GM23248 (cell line): ENCODE measurements at regions not wholly inside any gene's neighbourhood (a gene's known extent, or its start where the extent isn't known, plus 50 kb on each side); places are given as distances from the start of the nearest gene placed in this dataset.

Source experiments
- DNase-seq: peaks from one replicate; pipeline ENCODE4 v3.0.0-alpha.2; 2015
- H2AFZ ChIP-seq: fragments of 200-600 bp; sonication (generic); 2 replicates; pipeline ENCODE4 v1.6.1; 2016; ENCODE audit warnings: antibody characterized with exemption
- H3F3A ChIP-seq: fragments of 200-600 bp; sonication (generic); 2 replicates; pipeline ENCODE4 v1.6.1; 2016; ENCODE audit warnings: mild to moderate bottlenecking, antibody characterized with exemption, mixed run types; ENCODE audit not compliant: insufficient read depth
- H3K27ac ChIP-seq: fragments of 200-600 bp; sonication (generic); 2 replicates; pipeline ENCODE4 v1.5.1; 2016; ENCODE audit warnings: mild to moderate bottlenecking
- H3K27me3 ChIP-seq: fragments of 200-600 bp; sonication (generic); replicated peaks from 2 replicates; pipeline ENCODE4 v1.6.1; 2016; ENCODE audit warnings: mild to moderate bottlenecking; ENCODE audit not compliant: insufficient read depth
- H3K36me3 ChIP-seq: fragments of 200-600 bp; sonication (generic); 2 replicates; pipeline ENCODE4 v1.6.1; 2016; ENCODE audit warnings: low read depth, mild to moderate bottlenecking
- H3K4me1 ChIP-seq: fragments of 200-600 bp; sonication (generic); 2 replicates; pipeline ENCODE4 v1.6.1; 2016; ENCODE audit warnings: mild to moderate bottlenecking; ENCODE audit not compliant: insufficient read depth
- H3K4me2 ChIP-seq: fragments of 200-600 bp; sonication (generic); one replicate; pipeline ENCODE4 v1.6.1; 2016; ENCODE audit warnings: mild to moderate bottlenecking; ENCODE audit not compliant: unreplicated experiment
- H3K4me3 ChIP-seq: fragments of 200-600 bp; sonication (generic); 2 replicates; pipeline ENCODE4 v1.5.1; 2016; ENCODE audit warnings: mild to moderate bottlenecking
- H3K79me2 ChIP-seq: fragments of 200-600 bp; sonication (generic); 2 replicates; pipeline ENCODE4 v1.6.1; 2016; ENCODE audit warnings: mild to moderate bottlenecking; ENCODE audit not compliant: insufficient read depth
- H3K9ac ChIP-seq: fragments of 200-600 bp; sonication (generic); 2 replicates; pipeline ENCODE4 v1.6.1; 2016; ENCODE audit warnings: mild to moderate bottlenecking
- H3K9me2 ChIP-seq: fragments of 200-600 bp; sonication (generic); 2 replicates; pipeline ENCODE4 v1.6.1; 2016; ENCODE audit warnings: mixed run types, mild to moderate bottlenecking, moderate library complexity; ENCODE audit not compliant: insufficient read depth
- H3K9me3 ChIP-seq: fragments of 200-600 bp; sonication (generic); one replicate; pipeline ENCODE4 v1.6.1; 2017; ENCODE audit warnings: low read depth
- H4K20me1 ChIP-seq: fragments of 200-600 bp; sonication (generic); 2 replicates; pipeline ENCODE4 v1.6.0; 2016; ENCODE audit not compliant: insufficient read depth
- EZH2 ChIP-seq: fragments of 200-600 bp; sonication (generic); IDR thresholded peaks from 2 replicates; pipeline ENCODE4 v1.6.1; 2018; ENCODE audit warnings: antibody characterized with exemption, mild to moderate bottlenecking; ENCODE audit not compliant: insufficient read depth, poor library complexity, severe bottlenecking
- EZH2phosphoT487 ChIP-seq: fragments of 200-600 bp; sonication (generic); IDR thresholded peaks from 2 replicates; pipeline ENCODE4 v1.6.1; 2018; ENCODE audit warnings: antibody characterized with exemption, moderate library complexity, mild to moderate bottlenecking, low read depth; ENCODE audit not compliant: insufficient read depth
- WGBS, 2 experiments: methylation state at CpG; one replicate each; pipeline ENCODE4 v1.1.6; 2015 to 2017; ENCODE audit warnings: low lambda C conversion rate in 2 of 2, low coverage in 1 of 2; ENCODE audit errors: missing lambda C conversion rate in 2 of 2; 5-methylcytosine and 5-hydroxymethylcytosine counted together
- in situ Hi-C: fragments of 300-500 bp; cut with MboI; formaldehyde crosslinking; loops from 2 replicates; pipeline ENCODE4 v1.15.0; 2020

DNA sequence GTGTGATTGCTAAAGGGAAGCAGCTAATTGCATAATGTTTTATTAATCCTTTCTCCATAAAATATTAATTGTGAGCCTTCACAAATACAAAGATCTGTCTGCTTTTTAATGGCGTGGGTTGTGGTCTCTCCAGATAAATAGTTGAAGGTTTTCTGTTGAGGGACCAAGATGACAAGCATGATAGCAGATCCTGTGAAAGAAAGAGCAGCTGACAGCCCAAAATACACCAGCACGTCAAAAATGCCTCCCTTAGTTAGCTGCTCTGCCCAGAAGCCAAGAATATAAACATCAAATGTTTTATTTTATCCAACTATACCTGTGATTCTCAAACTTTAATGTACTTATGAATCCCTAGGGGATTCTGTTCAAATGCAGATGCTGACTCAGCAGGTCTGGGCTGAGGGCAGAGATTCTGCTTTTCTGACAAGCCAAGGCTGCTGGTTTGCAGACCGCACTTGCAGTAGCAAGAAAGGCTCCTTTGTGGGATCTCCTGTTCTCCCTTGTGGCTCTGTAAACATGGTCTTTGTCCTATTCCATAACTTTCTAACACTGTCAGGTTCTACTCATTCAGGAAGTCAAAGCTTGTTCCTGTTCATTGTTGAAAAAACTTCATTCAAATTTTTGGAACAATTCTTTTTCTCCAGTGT, 119.1 kb upstream of the SLC25A36 start:
- Histone ChIP-seq H2AFZ (no peak overlapping the region), H3K9ac (no peak overlapping the region), H3F3A (no peaks in the 10 kb centered on the region), H3K79me2 (no peaks in the 10 kb centered on the region), H3K36me3 (no peaks in the 10 kb centered on the region), H3K27ac (no peak overlapping the region), H3K27me3 (no peaks in the 10 kb centered on the region), H4K20me1 (no peaks in the 10 kb centered on the region), H3K4me1 (no peaks in the 10 kb centered on the region), H3K9me2 (no peaks in the 10 kb centered on the region), H3K4me3 (no peak overlapping the region), H3K4me2 (no peak overlapping the region), H3K9me3 (no peaks in the 10 kb centered on the region)
- TF ChIP-seq EZH2phosphoT487 (no peak), EZH2 (no peak)
- 33 to 36% methylated on average over 3 of the region's 3 CpGs for WGBS, 2 experiments
- no peak for DNase-seq
- in situ Hi-C loops, result no loop called here

DNA sequence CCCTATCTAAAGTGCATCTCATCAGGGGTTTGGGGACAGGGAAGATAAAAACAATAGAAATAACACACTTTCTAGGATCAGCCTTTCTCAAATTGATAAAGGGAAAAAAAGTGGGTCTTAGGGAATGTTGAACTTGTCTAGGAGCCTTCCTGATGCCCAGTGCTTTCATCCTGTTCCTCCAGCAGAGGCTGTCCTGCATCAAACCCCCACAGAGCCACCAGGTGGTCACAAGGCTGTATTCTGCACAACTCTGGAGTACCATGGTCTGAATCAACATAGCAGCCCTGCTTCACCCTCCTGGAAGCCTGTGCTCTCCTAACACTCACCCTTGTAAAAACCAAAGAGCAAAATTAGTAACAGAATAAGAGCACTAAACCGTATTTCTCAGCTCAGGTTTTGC, 118.5 kb upstream of the SLC25A36 start:
- DNase-seq, result no peak
- H3K36me3 ChIP-seq, result no peaks in the 10 kb centered on the region
- H3K4me2 ChIP-seq, result no peak overlapping the region
- no peaks in the 10 kb centered on the region for H3K4me1 ChIP-seq
- H3K79me2 ChIP-seq, result no peaks in the 10 kb centered on the region
- H4K20me1 ChIP-seq, result no peaks in the 10 kb centered on the region
- H3K27ac ChIP-seq, result no peak overlapping the region
- H2AFZ ChIP-seq, result no peak overlapping the region
- H3K9ac ChIP-seq, result no peak overlapping the region
- no peaks in the 10 kb centered on the region for H3K9me2 ChIP-seq
- H3K27me3 ChIP-seq, result no peaks in the 10 kb centered on the region
- TF ChIP-seq EZH2, result no peak
- TF ChIP-seq EZH2phosphoT487, result no peak
- no peaks in the 10 kb centered on the region for H3F3A ChIP-seq
- 0 to 5% methylated on average over 1 of the region's 1 CpG for WGBS, 2 experiments
- in situ Hi-C loops, result no loop called here
- no peak overlapping the region for H3K4me3 ChIP-seq
- no peaks in the 10 kb centered on the region for H3K9me3 ChIP-seq

DNA sequence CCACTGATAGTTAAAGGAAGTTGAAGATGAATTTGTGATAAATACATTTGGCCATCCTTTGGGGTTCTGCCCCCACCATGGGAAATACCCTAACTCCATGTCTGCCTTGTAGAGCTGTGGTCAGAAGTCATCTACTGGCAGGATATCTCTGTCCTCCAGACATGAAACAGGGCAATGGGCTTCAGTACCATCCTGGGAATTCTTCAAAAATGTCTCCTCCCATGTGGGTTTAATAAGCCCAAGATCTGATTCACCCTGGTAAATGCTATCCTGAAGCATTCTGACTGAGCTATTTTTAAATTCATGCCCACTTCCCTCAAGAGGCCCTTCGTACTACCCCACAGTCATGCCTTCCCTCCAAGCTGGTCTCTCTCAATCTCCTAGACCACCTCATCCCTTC, 113.7 kb upstream of the SLC25A36 start:
- Histone ChIP-seq H3K9me2 (no peaks in the 10 kb centered on the region), H3K4me2 (no peak overlapping the region), H3K27me3 (no peaks in the 10 kb centered on the region), H3K79me2 (no peaks in the 10 kb centered on the region), H3K27ac (no peak overlapping the region), H4K20me1 (no peaks in the 10 kb centered on the region), H3K36me3 (no peaks in the 10 kb centered on the region), H3K4me1 (no peaks in the 10 kb centered on the region), H3K4me3 (no peak overlapping the region), H2AFZ (no peak overlapping the region), H3K9ac (no peak overlapping the region), H3K9me3 (no peaks in the 10 kb centered on the region), H3F3A (no peaks in the 10 kb centered on the region)
- WGBS, 2 experiments, result 19 to 25% methylated on average over 1 of the region's 1 CpG
- DNase-seq, result no peak
- no peak for TF ChIP-seq EZH2phosphoT487
- no peak for TF ChIP-seq EZH2
- in situ Hi-C loops, result no loop called here

DNA sequence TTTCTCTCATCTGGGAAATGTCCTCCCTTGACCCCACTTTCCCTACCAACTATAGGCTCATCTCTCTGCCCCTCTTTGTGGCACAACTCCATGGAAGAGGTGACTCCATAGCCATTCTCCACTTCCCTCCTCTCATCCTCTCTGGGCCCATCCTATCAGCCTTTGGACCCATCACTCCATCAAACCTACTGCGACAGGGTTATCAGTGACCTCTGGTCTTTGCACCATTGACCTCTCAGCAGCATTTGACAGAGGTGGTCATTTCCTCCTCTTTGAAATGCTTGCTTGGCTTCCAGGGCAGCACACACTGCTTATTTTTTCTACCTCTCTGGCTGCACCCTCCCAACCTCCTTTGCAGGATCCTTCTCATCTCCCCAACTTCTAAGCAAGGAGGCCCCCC, 113.1 kb upstream of the SLC25A36 start:
- WGBS, 2 experiments, result 11 to 27% methylated on average over 1 of the region's 1 CpG

DNA sequence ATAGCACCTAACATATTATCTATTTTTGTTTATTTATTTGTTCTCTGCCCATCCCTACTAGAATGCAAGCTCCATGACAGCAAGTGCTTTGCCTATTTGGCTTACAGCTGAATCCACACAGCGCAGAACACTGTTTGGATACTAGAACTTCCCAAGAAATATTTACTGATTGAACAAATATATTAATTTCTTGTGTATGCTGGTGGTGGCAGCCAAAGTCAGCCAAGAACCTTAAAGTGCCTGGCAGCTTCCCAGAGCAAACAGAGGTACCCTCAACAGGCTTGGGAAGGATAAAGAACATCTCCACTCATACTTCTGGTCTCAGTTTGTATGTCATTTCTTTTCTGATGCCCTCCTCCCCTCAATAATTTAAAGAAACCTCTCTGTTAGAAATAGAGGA, 111.8 kb upstream of the SLC25A36 start:
- Histone ChIP-seq H3K4me2 (no peak overlapping the region), H3K9me2 (no peaks in the 10 kb centered on the region), H3K4me1 (no peaks in the 10 kb centered on the region), H3K9ac (no peak overlapping the region), H3K9me3 (no peaks in the 10 kb centered on the region), H3K27me3 (no peaks in the 10 kb centered on the region), H3K36me3 (no peaks in the 10 kb centered on the region), H3K79me2 (no peaks in the 10 kb centered on the region), H2AFZ (no peak overlapping the region), H3K4me3 (no peak overlapping the region), H3K27ac (no peak overlapping the region), H4K20me1 (no peaks in the 10 kb centered on the region), H3F3A (no peaks in the 10 kb centered on the region)
- no peak for DNase-seq
- in situ Hi-C loops, result no loop called here
- no peak for TF ChIP-seq EZH2
- no peak for TF ChIP-seq EZH2phosphoT487
- WGBS, 2 experiments, result 70 to 75% methylated on average over 1 of the region's 1 CpG

More for the DNA sequence above, 113.1 kb upstream of the SLC25A36 start:
- H3K4me3 ChIP-seq, result no peak overlapping the region
- H3K9me3 ChIP-seq, result no peaks in the 10 kb centered on the region
- no peaks in the 10 kb centered on the region for H3K4me1 ChIP-seq
- no peaks in the 10 kb centered on the region for H3K9me2 ChIP-seq
- no peaks in the 10 kb centered on the region for H3F3A ChIP-seq
- no peaks in the 10 kb centered on the region for H3K79me2 ChIP-seq
- H3K27ac ChIP-seq, result no peak overlapping the region
- no peaks in the 10 kb centered on the region for H4K20me1 ChIP-seq
- H3K27me3 ChIP-seq, result no peaks in the 10 kb centered on the region
- DNase-seq, result no peak
- no peaks in the 10 kb centered on the region for H3K36me3 ChIP-seq
- H2AFZ ChIP-seq, result no peak overlapping the region
- in situ Hi-C loops, result no loop called here
- H3K4me2 ChIP-seq, result no peak overlapping the region
- no peak overlapping the region for H3K9ac ChIP-seq
- no peak for TF ChIP-seq EZH2phosphoT487
- no peak for TF ChIP-seq EZH2
